HG02981 (cell line): ENCODE measurements at regions not wholly inside any gene's neighbourhood (a gene's known extent, or its start where the extent isn't known, plus 50 kb on each side); places are given as distances from the start of the nearest gene placed in this dataset.

Source experiments
- ATAC-seq: cut with Tn5 transposase; IDR thresholded peaks from one replicate; pipeline ENCODE4 v1.9.1; 2021; ENCODE audit warnings: mild to moderate bottlenecking, moderate library complexity; ENCODE audit not compliant: unreplicated experiment

DNA sequence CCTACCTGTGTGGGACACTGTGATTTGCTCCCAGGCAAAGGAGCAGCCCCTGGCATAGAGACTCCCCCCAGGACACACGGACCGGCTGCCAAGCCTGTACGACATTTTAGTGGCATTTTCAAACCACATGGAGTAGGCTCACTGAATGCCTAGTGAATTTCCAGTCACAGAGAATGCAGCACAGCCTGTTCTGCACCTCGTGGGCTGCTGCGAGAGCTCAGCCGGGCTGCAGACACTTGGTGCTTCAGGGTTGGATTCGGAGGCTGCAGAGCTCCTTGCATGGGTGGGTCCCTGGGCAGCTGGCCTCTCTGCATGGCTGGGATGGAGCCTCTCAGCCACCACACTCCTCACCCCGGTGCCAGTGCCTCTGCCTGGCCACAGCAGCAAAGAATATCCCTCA lies 51.2 kb upstream of the HNF1B start:
- no peak for ATAC-seq
